OCI-LY3 (cell line): ENCODE measurements at regions not wholly inside any gene's neighbourhood (a gene's known extent, or its start where the extent isn't known, plus 50 kb on each side); places are given as distances from the start of the nearest gene placed in this dataset.

Experiments used
- H2AFZ ChIP-seq: fragments of 200-600, 300-600 bp; shearing (Covaris generic); 2 replicates; pipeline ENCODE4 v1.6.0; 2014; ENCODE audit warnings: antibody characterized with exemption, low read depth, low read length
- H3K27ac ChIP-seq: fragments of 200-600, 300-600 bp; sonication (generic); 2 replicates; pipeline ENCODE4 v1.5.1; 2014; ENCODE audit warnings: mild to moderate bottlenecking, low read length, moderate library complexity, mixed read lengths
- H3K27me3 ChIP-seq: fragments of 200-600, 300-600 bp; sonication (generic); 2 replicates; pipeline ENCODE4 v1.6.1; 2014; ENCODE audit warnings: low read depth, low read length, mixed read lengths
- H3K36me3 ChIP-seq: fragments of 200-600, 300-600 bp; sonication (generic); replicated peaks from 2 replicates; pipeline ENCODE3; 2014; ENCODE audit warnings: low read depth, low read length, mixed read lengths
- H3K4me1 ChIP-seq: fragments of 300-600, 200-600 bp; sonication (generic); 2 replicates; pipeline ENCODE4 v1.6.1; 2014; ENCODE audit warnings: low read length, mixed read lengths
- H3K4me2 ChIP-seq: fragments of 200-600, 300-600 bp; sonication (generic); 2 replicates; pipeline ENCODE4 v1.6.1; 2014; ENCODE audit warnings: low read length, mixed read lengths
- H3K4me3 ChIP-seq: fragments of 300-600, 200-600 bp; sonication (generic); 2 replicates; pipeline ENCODE4 v1.5.1; 2014; ENCODE audit warnings: antibody characterized with exemption, mild to moderate bottlenecking, low read length, moderate library complexity
- H3K79me2 ChIP-seq: fragments of 300-600, 200-600 bp; shearing (Covaris generic); 2 replicates; pipeline ENCODE4 v1.6.1; 2014; ENCODE audit warnings: mild to moderate bottlenecking, low read length, mixed read lengths
- H3K9ac ChIP-seq: fragments of 300-600, 200-600 bp; shearing (Covaris generic); 2 replicates; pipeline ENCODE4 v1.6.0; 2014; ENCODE audit warnings: mild to moderate bottlenecking, low read length, moderate library complexity
- H3K9me3 ChIP-seq: fragments of 200-600, 300-600 bp; shearing (Covaris generic); 2 replicates; pipeline ENCODE4 v1.6.1; 2014; ENCODE audit warnings: low read length, mixed read lengths; ENCODE audit not compliant: insufficient read depth
- H4K20me1 ChIP-seq: fragments of 200-600, 300-600 bp; sonication (generic); 2 replicates; pipeline ENCODE4 v1.6.1; 2016; ENCODE audit warnings: low read length, mixed read lengths; ENCODE audit not compliant: insufficient read depth
- CTCF ChIP-seq: fragments of 200-600, 300-600 bp; sonication (generic); IDR thresholded peaks from 2 replicates; pipeline ENCODE4 v1.5.1; 2014; ENCODE audit warnings: antibody characterized with exemption, low read length, low read depth
- EZH2phosphoT487 ChIP-seq: fragments of 200-600 bp; shearing (Covaris generic); IDR thresholded peaks from 2 replicates; pipeline ENCODE4 v1.6.1; 2018; ENCODE audit warnings: antibody characterized with exemption, mixed run types, low read depth

GRCh38 chr4:52231526-52231925 lies 180.4 kb downstream of the SPATA18 start:
- Histone ChIP-seq H3K27ac (no peak overlapping the region), H4K20me1 (no peaks in the 10 kb centered on the region), H3K27me3 (peaks cover 14% of the 10 kb centered on the region; the same call in 1 of the 2 replicates), H3K4me1 (no peaks in the 10 kb centered on the region), H3K9ac (no peak overlapping the region), H3K36me3 (no peaks in the 10 kb centered on the region), H3K79me2 (no peaks in the 10 kb centered on the region), H3K4me3 (no peak overlapping the region), H3K9me3 (no peaks in the 10 kb centered on the region), H3K4me2 (no peak overlapping the region), H2AFZ (no peak overlapping the region)
- TF ChIP-seq CTCF = no peak
- no peak for TF ChIP-seq EZH2phosphoT487

GRCh38 chr4:52234561-52235440 lies 183.7 kb downstream of the SPATA18 start:
- Histone ChIP-seq H3K4me1 (no peaks in the 10 kb centered on the region), H3K4me2 (no peak overlapping the region), H4K20me1 (no peaks in the 10 kb centered on the region), H3K4me3 (no peak overlapping the region), H3K27me3 (peaks cover 14% of the 10 kb centered on the region; the same call in 1 of the 2 replicates), H3K9ac (no peak overlapping the region), H3K79me2 (no peaks in the 10 kb centered on the region), H3K36me3 (no peaks in the 10 kb centered on the region), H2AFZ (no peak overlapping the region), H3K9me3 (no peaks in the 10 kb centered on the region), H3K27ac (no peak overlapping the region)
- no peak for TF ChIP-seq EZH2phosphoT487
- TF ChIP-seq CTCF = peak; percentile 74

GRCh38 chr4:52235552-52236201 lies 184.6 kb downstream of the SPATA18 start:
- Histone ChIP-seq H2AFZ (no peak overlapping the region), H3K79me2 (no peaks in the 10 kb centered on the region), H3K27ac (no peak overlapping the region), H3K36me3 (no peaks in the 10 kb centered on the region), H3K4me2 (no peak overlapping the region), H3K9me3 (no peaks in the 10 kb centered on the region), H3K4me1 (no peaks in the 10 kb centered on the region), H4K20me1 (no peaks in the 10 kb centered on the region), H3K4me3 (no peak overlapping the region), H3K9ac (no peak overlapping the region), H3K27me3 (peaks cover 14% of the 10 kb centered on the region; the same call in 1 of the 2 replicates)
- TF ChIP-seq CTCF = no peak
- no peak for TF ChIP-seq EZH2phosphoT487

- H3K4me1 ChIP-seq = no peaks in the 10 kb centered on the region
- no peaks in the 10 kb centered on the region for H3K79me2 ChIP-seq
These were observed 190.8 kb downstream of the SPATA18 start for GRCh38 chr4:52241916-52242315.

More at GRCh38 chr4:52241916-52242315, 190.8 kb downstream of the SPATA18 start:
- Histone ChIP-seq H3K36me3 (no peaks in the 10 kb centered on the region), H2AFZ (no peak overlapping the region), H3K27ac (no peak overlapping the region), H3K9ac (no peak overlapping the region), H3K27me3 (no peaks in the 10 kb centered on the region; the same call in 1 of the 2 replicates), H3K4me3 (no peak overlapping the region), H3K4me2 (no peak overlapping the region), H4K20me1 (no peaks in the 10 kb centered on the region), H3K9me3 (no peaks in the 10 kb centered on the region)
- TF ChIP-seq CTCF = no peak
- TF ChIP-seq EZH2phosphoT487 = no peak
